HCT116 (cell line): ENCODE measurements at regions not wholly inside any gene's neighbourhood (a gene's known extent, or its start where the extent isn't known, plus 50 kb on each side); places are given as distances from the start of the nearest gene placed in this dataset.

Experiments
- ATAC-seq: fragments of 200-7000 bp; cut with Tn5 transposase; 2 replicates; pipeline ENCODE4 v1.9.1; 2020; ENCODE audit warnings: mild to moderate bottlenecking, moderate library complexity
- BruUV-seq: library from RNA; stranded (reverse); fragments of 400-500 nt; replicated peaks from 2 replicates; lab custom pipeline; 2021; lab: Mats Ljungman, UMichigan
- CTCF ChIA-PET: fragments of 300-600 bp; sonication (Branson Sonifier 250); formaldehyde crosslinking; loops from one replicate; lab custom pipeline; 2021; ENCODE audit warnings: antibody characterized with exemption; lab: Charles Lee
- POLR2A ChIA-PET: fragments of 300-600, 350-600 bp; sonication (Branson Sonifier 250); formaldehyde crosslinking; loops from one replicate; lab custom pipeline; 2021; ENCODE audit warnings: antibody characterized with exemption; lab: Charles Lee
- RAD21 ChIA-PET, 2 experiments: fragments of 300-600 bp; sonication (Branson Sonifier 250); formaldehyde crosslinking; loops; one replicate each; lab custom pipeline; 2023; ENCODE audit warnings: low total read pairs in 2 of 2; ENCODE audit not compliant: uncharacterized antibody in 2 of 2, unreplicated experiment in 2 of 2, low non-redundant PET in 1 of 2; lab: Charles Lee
- DNase-seq: peaks from one replicate; pipeline ENCODE4 v3.0.0-alpha.2; 2010; ENCODE audit warnings: low read depth, low spot score
- H2AFZ ChIP-seq: fragments of 200-600 bp; shearing (Covaris generic), sonication (generic); 2 replicates; pipeline ENCODE4 v1.6.1; 2017; ENCODE audit warnings: low read depth, mixed run types, mixed read lengths, antibody characterized with exemption, low read length; ENCODE audit not compliant: poor library complexity, severe bottlenecking
- H3K27ac ChIP-seq: 2 replicates; pipeline ENCODE4 v1.5.1; 2012; ENCODE audit warnings: low read depth, low read length
- H3K27me3 ChIP-seq: fragments of 200-600 bp; sonication (generic); 2 replicates; pipeline ENCODE4 v1.6.1; 2016; ENCODE audit warnings: mixed run types, low read length, mixed read lengths; ENCODE audit not compliant: insufficient read depth
- H3K36me3 ChIP-seq, 2 experiments: fragments of 200-500 bp in 1 of 2; fragments of 200-600 bp in 1 of 2; sonication (Bioruptor generic) in 1 of 2; sonication (generic) in 1 of 2; 2 replicates each; pipeline versions ENCODE4 v1.5.1 to v1.6.1; 2014 to 2016; ENCODE audit warnings: low read length in 2 of 2, inconsistent platforms in 1 of 2, mixed read lengths in 1 of 2, mixed run types in 1 of 2; ENCODE audit not compliant: insufficient read depth in 2 of 2, control insufficient read depth in 1 of 2
- H3K4me1 ChIP-seq, 2 experiments: fragments of 200-600 bp in 1 of 2; sonication (generic) in 1 of 2; 2 replicates each; pipeline versions ENCODE4 v1.5.1 to v1.6.1; 2012 to 2017; ENCODE audit warnings: low read length in 2 of 2, inconsistent platforms in 1 of 2, mild to moderate bottlenecking in 1 of 2, mixed read lengths in 1 of 2, mixed run types in 1 of 2, moderate library complexity in 1 of 2; ENCODE audit not compliant: insufficient read depth in 2 of 2, control insufficient read depth in 1 of 2
- H3K4me2 ChIP-seq: fragments of 200-600 bp; sonication (generic); 2 replicates; pipeline ENCODE4 v1.6.1; 2017; ENCODE audit warnings: mixed run types, low read length, mixed read lengths
- H3K4me3 ChIP-seq, 2 experiments: fragments of 200-600 bp in 1 of 2; sonication (generic) in 1 of 2; replicated peaks in 1 of 2; 2 replicates each; pipeline ENCODE4 v1.5.1; 2011 to 2016; ENCODE audit warnings: low read length in 2 of 2, control low read depth in 1 of 2, low read depth in 1 of 2, mild to moderate bottlenecking in 1 of 2, mixed read lengths in 1 of 2, mixed run types in 1 of 2
- H3K79me2 ChIP-seq: fragments of 200-600 bp; sonication (generic); 2 replicates; pipeline ENCODE4 v1.6.1; 2017; ENCODE audit warnings: mild to moderate bottlenecking, mixed run types, low read length, moderate library complexity, mixed read lengths; ENCODE audit not compliant: insufficient read depth
- H3K9ac ChIP-seq: fragments of 200-600 bp; sonication (generic); 2 replicates; pipeline ENCODE4 v1.6.1; 2016; ENCODE audit warnings: low read length, mixed read lengths
- H3K9me2 ChIP-seq: fragments of 200-600 bp; sonication (generic), shearing (Covaris generic); 2 replicates; pipeline ENCODE4 v1.6.1; 2017; ENCODE audit warnings: mixed run types, mild to moderate bottlenecking, moderate library complexity; ENCODE audit not compliant: insufficient read depth
- H3K9me3 ChIP-seq, 2 experiments: fragments of 200-500 bp in 1 of 2; fragments of 200-600 bp in 1 of 2; sonication (Bioruptor generic) in 1 of 2; sonication (generic) in 1 of 2; 2 replicates each; pipeline ENCODE4 v1.6.1; 2014 to 2017; ENCODE audit warnings: low read length in 2 of 2, mixed read lengths in 2 of 2, inconsistent platforms in 1 of 2, low read depth in 1 of 2, mild to moderate bottlenecking in 1 of 2, mixed run types in 1 of 2, moderate library complexity in 1 of 2; ENCODE audit not compliant: control insufficient read depth in 1 of 2, insufficient read depth in 1 of 2
- H4K20me1 ChIP-seq: fragments of 200-600 bp; sonication (generic), shearing (Covaris generic); 2 replicates; pipeline ENCODE4 v1.6.1; 2017; ENCODE audit warnings: mixed run types, mild to moderate bottlenecking, moderate library complexity; ENCODE audit not compliant: insufficient read depth
- CBX3 ChIP-seq: IDR thresholded peaks from 2 replicates; pipeline ENCODE4 v1.6.1; 2012; ENCODE audit warnings: low read depth
- CEBPB ChIP-seq: IDR thresholded peaks from 2 replicates; pipeline ENCODE4 v1.6.1; 2012; ENCODE audit warnings: low read depth
- EGR1 ChIP-seq: IDR thresholded peaks from 2 replicates; pipeline ENCODE4 v1.6.1; 2012; ENCODE audit warnings: low read depth
- ELF1 ChIP-seq: IDR thresholded peaks from 2 replicates; pipeline ENCODE4 v1.6.1; 2012; ENCODE audit warnings: low read depth, borderline replicate concordance
- EZH2 ChIP-seq: fragments of 200-600 bp; sonication (generic); IDR thresholded peaks from 2 replicates; pipeline ENCODE4 v1.6.1; 2017; ENCODE audit warnings: antibody characterized with exemption, mixed run types
- EZH2phosphoT487 ChIP-seq: fragments of 200-600 bp; IDR thresholded peaks from 2 replicates; pipeline ENCODE4 v1.6.1; 2018; ENCODE audit warnings: antibody characterized with exemption, borderline replicate concordance
- FOSL1 ChIP-seq: IDR thresholded peaks from 2 replicates; pipeline ENCODE4 v1.6.1; 2012; ENCODE audit warnings: low read depth
- JUND ChIP-seq: IDR thresholded peaks from 2 replicates; pipeline ENCODE4 v1.6.1; 2012
- MAX ChIP-seq: IDR thresholded peaks from 2 replicates; pipeline ENCODE4 v1.6.1; 2012
- POLR2A ChIP-seq: IDR thresholded peaks from 2 replicates; pipeline ENCODE4 v1.7.0; 2011; ENCODE audit warnings: borderline replicate concordance; ENCODE audit not compliant: insufficient read depth, insufficient read length; ENCODE audit errors: extremely low read depth
- RAD21 ChIP-seq: IDR thresholded peaks from 2 replicates; pipeline ENCODE4 v1.6.1; 2012; ENCODE audit warnings: low read depth, mild to moderate bottlenecking
- SIN3A ChIP-seq: IDR thresholded peaks from 2 replicates; pipeline ENCODE4 v1.6.1; 2012; ENCODE audit warnings: low read depth
- SRF ChIP-seq: IDR thresholded peaks from 2 replicates; pipeline ENCODE4 v1.6.1; 2012; ENCODE audit warnings: low read depth
- TCF7L2 ChIP-seq: IDR thresholded peaks from 2 replicates; pipeline ENCODE4 v1.7.0; 2011; ENCODE audit warnings: borderline replicate concordance, inconsistent platforms; ENCODE audit not compliant: insufficient read depth, insufficient read length; ENCODE audit errors: extremely low read depth
- YY1 ChIP-seq: IDR thresholded peaks from 2 replicates; pipeline ENCODE4 v1.6.1; 2011; ENCODE audit warnings: low read length, low read depth, moderate library complexity, mild to moderate bottlenecking; ENCODE audit not compliant: insufficient replicate concordance; ENCODE audit errors: extremely low read depth
- ZFX ChIP-seq: fragments of 450-650 bp; IDR thresholded peaks from 2 replicates; pipeline ENCODE4 v1.6.1; 2017
- ZNF274 ChIP-seq: fragments of 200-500 bp; sonication (Bioruptor generic); IDR thresholded peaks from 2 replicates; pipeline ENCODE4 v1.6.1; 2014; ENCODE audit warnings: mild to moderate bottlenecking, low read depth, low read length, inconsistent platforms
- intact Hi-C: fragments of 100-400 bp; cut with micrococcal nuclease; formaldehyde crosslinking; loops from 2 replicates; pipeline ENCODE4 v1.10.0; 2022
- TF ChIP-seq, protein P1 (sequence below): IDR thresholded peaks from 2 replicates; pipeline ENCODE4 v1.6.1; 2012
- TF ChIP-seq, protein P2 (sequence below): IDR thresholded peaks from 2 replicates; pipeline ENCODE4 v1.6.1; 2011; ENCODE audit warnings: mild to moderate bottlenecking, low read length, moderate library complexity; ENCODE audit not compliant: insufficient replicate concordance; ENCODE audit errors: extremely low read depth

- BruUV-seq = no TSS peak
- TF ChIP-seq POLR2A (no peak), ELF1 (no peak), SIN3A (no peak), EGR1 (no peak), CBX3 (no peak), EZH2phosphoT487 (no peak), FOSL1 (no peak), SRF (no peak), RAD21 (no peak), CEBPB (no peak), ZFX (no peak), YY1 (no peak), MAX (no peak), EZH2 (no peak), JUND (no peak), ZNF274 (no peak), TCF7L2 (no peak)
- TF ChIP-seq, protein P1, sequence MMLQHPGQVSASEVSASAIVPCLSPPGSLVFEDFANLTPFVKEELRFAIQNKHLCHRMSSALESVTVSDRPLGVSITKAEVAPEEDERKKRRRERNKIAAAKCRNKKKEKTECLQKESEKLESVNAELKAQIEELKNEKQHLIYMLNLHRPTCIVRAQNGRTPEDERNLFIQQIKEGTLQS = no peak
- TF ChIP-seq, protein P2, sequence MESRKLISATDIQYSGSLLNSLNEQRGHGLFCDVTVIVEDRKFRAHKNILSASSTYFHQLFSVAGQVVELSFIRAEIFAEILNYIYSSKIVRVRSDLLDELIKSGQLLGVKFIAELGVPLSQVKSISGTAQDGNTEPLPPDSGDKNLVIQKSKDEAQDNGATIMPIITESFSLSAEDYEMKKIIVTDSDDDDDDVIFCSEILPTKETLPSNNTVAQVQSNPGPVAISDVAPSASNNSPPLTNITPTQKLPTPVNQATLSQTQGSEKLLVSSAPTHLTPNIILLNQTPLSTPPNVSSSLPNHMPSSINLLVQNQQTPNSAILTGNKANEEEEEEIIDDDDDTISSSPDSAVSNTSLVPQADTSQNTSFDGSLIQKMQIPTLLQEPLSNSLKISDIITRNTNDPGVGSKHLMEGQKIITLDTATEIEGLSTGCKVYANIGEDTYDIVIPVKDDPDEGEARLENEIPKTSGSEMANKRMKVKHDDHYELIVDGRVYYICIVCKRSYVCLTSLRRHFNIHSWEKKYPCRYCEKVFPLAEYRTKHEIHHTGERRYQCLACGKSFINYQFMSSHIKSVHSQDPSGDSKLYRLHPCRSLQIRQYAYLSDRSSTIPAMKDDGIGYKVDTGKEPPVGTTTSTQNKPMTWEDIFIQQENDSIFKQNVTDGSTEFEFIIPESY = no peak
- H3K9ac ChIP-seq = no peak overlapping the region
- no peak overlapping the region for H3K4me2 ChIP-seq
- intact Hi-C loops = no loop called here
- no peaks in the 10 kb centered on the region for H3K27me3 ChIP-seq
- ChIA-PET POLR2A (no interaction called here), RAD21 (no interaction called here), CTCF (no interaction called here)
- no peaks in the 10 kb centered on the region for H4K20me1 ChIP-seq
- H3K4me3 ChIP-seq = no peak overlapping the region
- no peak overlapping the region for H3K27ac ChIP-seq
- no peaks in the 10 kb centered on the region for H3K9me2 ChIP-seq
- no peaks in the 10 kb centered on the region for H3K79me2 ChIP-seq
- H3K9me3 ChIP-seq = no peaks in the 10 kb centered on the region
- H2AFZ ChIP-seq = no peak overlapping the region
- H3K4me1 ChIP-seq = no peaks in the 10 kb centered on the region
- no peaks in the 10 kb centered on the region for H3K36me3 ChIP-seq
- DNase-seq (no peak), ATAC-seq (no peak)
Observed at GRCh38 chr1:199597152-199597551, 430.4 kb upstream of the NR5A2 start.
